SK-N-SH treated with all-trans-retinoic acid at 6 μM for 48 hours (cell line): ENCODE measurements at regions not wholly inside any gene's neighbourhood (a gene's known extent, or its start where the extent isn't known, plus 50 kb on each side); places are given as distances from the start of the nearest gene placed in this dataset.

Experiments
- ARNTL ChIP-seq: fragments of 450-650 bp; formaldehyde crosslinking; IDR thresholded peaks from 2 replicates; pipeline ENCODE4 v1.5.0; 2020; ENCODE audit warnings: low read depth, mild to moderate bottlenecking, moderate library complexity, borderline replicate concordance
- BACH2 ChIP-seq: fragments of 250-450 bp; sonication (Bioruptor Pico); IDR thresholded peaks from 2 replicates; pipeline ENCODE4 v1.9.0; 2021; ENCODE audit warnings: mild to moderate bottlenecking, borderline replicate concordance
- ESRRG ChIP-seq: fragments of 250-450 bp; sonication (Bioruptor Pico); IDR thresholded peaks from 2 replicates; pipeline ENCODE4 v1.6.1; 2021; ENCODE audit warnings: mild to moderate bottlenecking
- GLIS3 ChIP-seq: fragments of 250-450 bp; sonication (Bioruptor Pico); IDR thresholded peaks from 2 replicates; pipeline ENCODE4 v1.5.0; 2020; ENCODE audit warnings: mild to moderate bottlenecking, moderate library complexity
- ISL1 ChIP-seq: fragments of 250-450 bp; sonication (Bioruptor Pico); IDR thresholded peaks from 2 replicates; pipeline ENCODE4 v2.1.2; 2022; ENCODE audit warnings: mild to moderate bottlenecking, moderate library complexity
- OSR1 ChIP-seq: fragments of 250-450 bp; sonication (Bioruptor Pico); IDR thresholded peaks from 2 replicates; pipeline ENCODE4 v1.8.0; 2022; ENCODE audit warnings: moderate library complexity, mild to moderate bottlenecking, inconsistent platforms
- POU6F1 ChIP-seq: fragments of 250-450 bp; sonication (Bioruptor Pico); IDR thresholded peaks from 2 replicates; pipeline ENCODE4 v1.8.0; 2021; ENCODE audit warnings: low read depth, mild to moderate bottlenecking, moderate library complexity, borderline replicate concordance
- RARB ChIP-seq: fragments of 250-450 bp; sonication (Bioruptor Pico); IDR thresholded peaks from 2 replicates; pipeline ENCODE4 v1.8.0; 2021; ENCODE audit warnings: mild to moderate bottlenecking, moderate library complexity
- TCF4 ChIP-seq: fragments of 250-450 bp; sonication (Bioruptor Pico); IDR thresholded peaks from 2 replicates; pipeline ENCODE4 v1.8.0; 2021; ENCODE audit warnings: mild to moderate bottlenecking, moderate library complexity, borderline replicate concordance
- TOX ChIP-seq: fragments of 250-450 bp; sonication (Bioruptor Pico); IDR thresholded peaks from 2 replicates; pipeline ENCODE4 v1.8.0; 2021; ENCODE audit warnings: mild to moderate bottlenecking, moderate library complexity, borderline replicate concordance
- ZFP30 ChIP-seq: fragments of 450-650 bp; formaldehyde crosslinking; IDR thresholded peaks from 2 replicates; pipeline ENCODE4 v1.5.0; 2022; ENCODE audit warnings: mild to moderate bottlenecking, moderate library complexity
- ZNF70 ChIP-seq: fragments of 450-650 bp; formaldehyde crosslinking; IDR thresholded peaks from 2 replicates; pipeline ENCODE4 v1.5.0; 2020; ENCODE audit warnings: mild to moderate bottlenecking, moderate library complexity
- TF ChIP-seq, protein P1 (sequence below): fragments of 250-450 bp; sonication (Bioruptor Pico); IDR thresholded peaks from 2 replicates; pipeline ENCODE4 v1.8.0; 2020; ENCODE audit warnings: mild to moderate bottlenecking, moderate library complexity, borderline replicate concordance
- TF ChIP-seq, protein P2 (sequence below): fragments of 250-450 bp; sonication (Bioruptor Pico); IDR thresholded peaks from 2 replicates; pipeline ENCODE4 v1.5.1; 2021; ENCODE audit warnings: mild to moderate bottlenecking, moderate library complexity

GRCh38 chr6:5941188-5941587 is 65.5 kb downstream of the NRN1 start:
- TF ChIP-seq ZFP30 (no peak), RARB (no peak), ISL1 (CRISPR knock-in tag) (no peak), GLIS3 (CRISPR knock-in tag) (no peak), BACH2 (CRISPR knock-in tag) (no peak), POU6F1 (CRISPR knock-in tag) (no peak), OSR1 (no peak), ZNF70 (CRISPR knock-in tag) (no peak), ARNTL (CRISPR knock-in tag) (no peak), TCF4 (no peak), ESRRG (no peak), TOX (CRISPR knock-in tag) (no peak)
- TF ChIP-seq, protein P1, sequence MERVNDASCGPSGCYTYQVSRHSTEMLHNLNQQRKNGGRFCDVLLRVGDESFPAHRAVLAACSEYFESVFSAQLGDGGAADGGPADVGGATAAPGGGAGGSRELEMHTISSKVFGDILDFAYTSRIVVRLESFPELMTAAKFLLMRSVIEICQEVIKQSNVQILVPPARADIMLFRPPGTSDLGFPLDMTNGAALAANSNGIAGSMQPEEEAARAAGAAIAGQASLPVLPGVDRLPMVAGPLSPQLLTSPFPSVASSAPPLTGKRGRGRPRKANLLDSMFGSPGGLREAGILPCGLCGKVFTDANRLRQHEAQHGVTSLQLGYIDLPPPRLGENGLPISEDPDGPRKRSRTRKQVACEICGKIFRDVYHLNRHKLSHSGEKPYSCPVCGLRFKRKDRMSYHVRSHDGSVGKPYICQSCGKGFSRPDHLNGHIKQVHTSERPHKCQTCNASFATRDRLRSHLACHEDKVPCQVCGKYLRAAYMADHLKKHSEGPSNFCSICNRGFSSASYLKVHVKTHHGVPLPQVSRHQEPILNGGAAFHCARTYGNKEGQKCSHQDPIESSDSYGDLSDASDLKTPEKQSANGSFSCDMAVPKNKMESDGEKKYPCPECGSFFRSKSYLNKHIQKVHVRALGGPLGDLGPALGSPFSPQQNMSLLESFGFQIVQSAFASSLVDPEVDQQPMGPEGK = no peak
- TF ChIP-seq, protein P2, sequence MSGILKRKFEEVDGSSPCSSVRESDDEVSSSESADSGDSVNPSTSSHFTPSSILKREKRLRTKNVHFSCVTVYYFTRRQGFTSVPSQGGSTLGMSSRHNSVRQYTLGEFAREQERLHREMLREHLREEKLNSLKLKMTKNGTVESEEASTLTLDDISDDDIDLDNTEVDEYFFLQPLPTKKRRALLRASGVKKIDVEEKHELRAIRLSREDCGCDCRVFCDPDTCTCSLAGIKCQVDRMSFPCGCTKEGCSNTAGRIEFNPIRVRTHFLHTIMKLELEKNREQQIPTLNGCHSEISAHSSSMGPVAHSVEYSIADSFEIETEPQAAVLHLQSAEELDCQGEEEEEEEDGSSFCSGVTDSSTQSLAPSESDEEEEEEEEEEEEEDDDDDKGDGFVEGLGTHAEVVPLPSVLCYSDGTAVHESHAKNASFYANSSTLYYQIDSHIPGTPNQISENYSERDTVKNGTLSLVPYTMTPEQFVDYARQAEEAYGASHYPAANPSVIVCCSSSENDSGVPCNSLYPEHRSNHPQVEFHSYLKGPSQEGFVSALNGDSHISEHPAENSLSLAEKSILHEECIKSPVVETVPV (CRISPR knock-in tag) = no peak
